ENCODE measurements at regions not wholly inside any gene's neighbourhood (a gene's known extent, or its start where the extent isn't known, plus 50 kb on each side); places are given as distances from the start of the nearest gene placed in this dataset.

DNA sequence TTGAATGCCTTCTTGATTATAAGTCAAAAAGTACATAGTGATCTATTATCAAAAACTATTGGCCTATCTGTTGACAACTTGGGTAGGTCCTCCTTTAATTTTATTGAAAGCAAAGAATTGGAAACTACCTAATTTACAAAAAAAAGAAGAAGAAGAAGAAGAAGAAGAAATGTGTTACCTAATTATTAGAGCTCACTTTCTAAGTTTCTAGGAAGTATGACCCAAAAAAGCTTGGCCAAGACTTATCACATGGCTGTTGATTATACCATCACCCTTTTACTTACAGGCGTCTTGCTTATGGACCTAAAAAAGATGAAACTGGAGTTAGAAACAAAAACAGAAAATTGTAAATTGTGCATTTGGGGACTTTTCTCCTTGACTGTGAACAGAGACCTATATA, 81.8 kb upstream of the PIK3CG start:
- BruUV-seq (replicated peaks) = no TSS peak
- H4K20me1 ChIP-seq (ENCODE audit: insufficient read depth) = no peaks in the 10 kb centered on the region
- ChIA-PET RAD21 (ENCODE audit: low non-redundant PET in 1 of 2, low total read pairs in 2 of 2, uncharacterized antibody in 2 of 2, unreplicated experiment in 2 of 2) (no interaction called here), CTCF (no interaction called here), POLR2A (no interaction called here)
- TF ChIP-seq, protein P1, sequence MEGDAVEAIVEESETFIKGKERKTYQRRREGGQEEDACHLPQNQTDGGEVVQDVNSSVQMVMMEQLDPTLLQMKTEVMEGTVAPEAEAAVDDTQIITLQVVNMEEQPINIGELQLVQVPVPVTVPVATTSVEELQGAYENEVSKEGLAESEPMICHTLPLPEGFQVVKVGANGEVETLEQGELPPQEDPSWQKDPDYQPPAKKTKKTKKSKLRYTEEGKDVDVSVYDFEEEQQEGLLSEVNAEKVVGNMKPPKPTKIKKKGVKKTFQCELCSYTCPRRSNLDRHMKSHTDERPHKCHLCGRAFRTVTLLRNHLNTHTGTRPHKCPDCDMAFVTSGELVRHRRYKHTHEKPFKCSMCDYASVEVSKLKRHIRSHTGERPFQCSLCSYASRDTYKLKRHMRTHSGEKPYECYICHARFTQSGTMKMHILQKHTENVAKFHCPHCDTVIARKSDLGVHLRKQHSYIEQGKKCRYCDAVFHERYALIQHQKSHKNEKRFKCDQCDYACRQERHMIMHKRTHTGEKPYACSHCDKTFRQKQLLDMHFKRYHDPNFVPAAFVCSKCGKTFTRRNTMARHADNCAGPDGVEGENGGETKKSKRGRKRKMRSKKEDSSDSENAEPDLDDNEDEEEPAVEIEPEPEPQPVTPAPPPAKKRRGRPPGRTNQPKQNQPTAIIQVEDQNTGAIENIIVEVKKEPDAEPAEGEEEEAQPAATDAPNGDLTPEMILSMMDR (IDR thresholded peaks at IDR 0.05 in 2 of 3, conservative IDR thresholded peaks at IDR 0.05 in 1 of 3; ENCODE audit: borderline replicate concordance in 1 of 3, insufficient read depth in 1 of 3, low read depth in 2 of 3, low read length in 2 of 3) = no peak
- TF ChIP-seq EZH2 (IDR thresholded peaks at IDR 0.05) (no peak), JUND (IDR thresholded peaks at IDR 0.05) (no peak), EZH2phosphoT487 (IDR thresholded peaks at IDR 0.05; ENCODE audit: borderline replicate concordance) (no peak), SP1 (IDR thresholded peaks at IDR 0.05; ENCODE audit: low read depth) (no peak), ZFX (IDR thresholded peaks at IDR 0.05) (no peak), CEBPB (IDR thresholded peaks at IDR 0.05; ENCODE audit: low read depth) (no peak), POLR2A (IDR thresholded peaks at IDR 0.05; ENCODE audit: borderline replicate concordance, extremely low read depth, insufficient read depth, insufficient read length) (no peak), ZNF274 (IDR thresholded peaks at IDR 0.05; ENCODE audit: low read depth, low read length) (no peak), RAD21 (IDR thresholded peaks at IDR 0.05; ENCODE audit: low read depth) (no peak)
- TF ChIP-seq, protein P2, sequence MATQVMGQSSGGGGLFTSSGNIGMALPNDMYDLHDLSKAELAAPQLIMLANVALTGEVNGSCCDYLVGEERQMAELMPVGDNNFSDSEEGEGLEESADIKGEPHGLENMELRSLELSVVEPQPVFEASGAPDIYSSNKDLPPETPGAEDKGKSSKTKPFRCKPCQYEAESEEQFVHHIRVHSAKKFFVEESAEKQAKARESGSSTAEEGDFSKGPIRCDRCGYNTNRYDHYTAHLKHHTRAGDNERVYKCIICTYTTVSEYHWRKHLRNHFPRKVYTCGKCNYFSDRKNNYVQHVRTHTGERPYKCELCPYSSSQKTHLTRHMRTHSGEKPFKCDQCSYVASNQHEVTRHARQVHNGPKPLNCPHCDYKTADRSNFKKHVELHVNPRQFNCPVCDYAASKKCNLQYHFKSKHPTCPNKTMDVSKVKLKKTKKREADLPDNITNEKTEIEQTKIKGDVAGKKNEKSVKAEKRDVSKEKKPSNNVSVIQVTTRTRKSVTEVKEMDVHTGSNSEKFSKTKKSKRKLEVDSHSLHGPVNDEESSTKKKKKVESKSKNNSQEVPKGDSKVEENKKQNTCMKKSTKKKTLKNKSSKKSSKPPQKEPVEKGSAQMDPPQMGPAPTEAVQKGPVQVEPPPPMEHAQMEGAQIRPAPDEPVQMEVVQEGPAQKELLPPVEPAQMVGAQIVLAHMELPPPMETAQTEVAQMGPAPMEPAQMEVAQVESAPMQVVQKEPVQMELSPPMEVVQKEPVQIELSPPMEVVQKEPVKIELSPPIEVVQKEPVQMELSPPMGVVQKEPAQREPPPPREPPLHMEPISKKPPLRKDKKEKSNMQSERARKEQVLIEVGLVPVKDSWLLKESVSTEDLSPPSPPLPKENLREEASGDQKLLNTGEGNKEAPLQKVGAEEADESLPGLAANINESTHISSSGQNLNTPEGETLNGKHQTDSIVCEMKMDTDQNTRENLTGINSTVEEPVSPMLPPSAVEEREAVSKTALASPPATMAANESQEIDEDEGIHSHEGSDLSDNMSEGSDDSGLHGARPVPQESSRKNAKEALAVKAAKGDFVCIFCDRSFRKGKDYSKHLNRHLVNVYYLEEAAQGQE (IDR thresholded peaks at IDR 0.05; ENCODE audit: low read depth) = no peak
- ATAC-seq = no peak
- intact Hi-C loops (cut with micrococcal nuclease) = no loop called here
- H3K4me1 ChIP-seq (ENCODE audit: control insufficient read depth in 1 of 2, insufficient read depth in 2 of 2, low read length in 2 of 2) = peaks cover 8 to 29% of the 10 kb centered on the region in 2 experiments
- no peaks in the 10 kb centered on the region for H3K27me3 ChIP-seq (ENCODE audit: insufficient read depth, low read length)
- no peak overlapping the region for H3K27ac ChIP-seq (ENCODE audit: low read depth, low read length)
- no peak overlapping the region for H2AFZ ChIP-seq (ENCODE audit: low read depth, low read length, poor library complexity, severe bottlenecking)
- H3K4me2 ChIP-seq (ENCODE audit: low read length) = no peak overlapping the region
- H3K36me3 ChIP-seq (ENCODE audit: control insufficient read depth in 1 of 2, insufficient read depth in 2 of 2, low read length in 2 of 2) = no peaks in the 10 kb centered on the region
- no peaks in the 10 kb centered on the region for H3K9me3 ChIP-seq (ENCODE audit: control insufficient read depth in 1 of 2, insufficient read depth in 1 of 2, low read depth in 1 of 2, low read length in 2 of 2)
- H3K79me2 ChIP-seq (ENCODE audit: insufficient read depth, low read length) = no peaks in the 10 kb centered on the region
- no peak for DNase-seq (ENCODE audit: low read depth, low spot score)
- no peak overlapping the region for H3K9ac ChIP-seq (ENCODE audit: low read length)
- no peaks in the 10 kb centered on the region for H3K9me2 ChIP-seq (ENCODE audit: insufficient read depth)
- H3K4me3 ChIP-seq (replicated peaks in 1 of 2; ENCODE audit: low read depth in 1 of 2, low read length in 2 of 2) = no peak overlapping the region
